Neural cell (in vitro differentiated cells): ENCODE measurements at regions not wholly inside any gene's neighbourhood (a gene's known extent, or its start where the extent isn't known, plus 50 kb on each side); places are given as distances from the start of the nearest gene placed in this dataset.
A peak's percentile ranks its signal among the peaks of the same experiment; 100 is the strongest.
"Not testable (repeated sequence)": the region's sequence is repeated elsewhere in the genome, so short reads cannot be mapped to it uniquely, and the experiment has no call there.

Source experiments
- H2AFZ ChIP-seq: fragments of 200-600, 300-800 bp; sonication (generic), shearing (Covaris generic); 2 replicates; pipeline ENCODE4 v1.6.0; 2014; ENCODE audit warnings: low read depth, mild to moderate bottlenecking, antibody characterized with exemption, low read length, moderate library complexity
- H3F3A ChIP-seq: fragments of 200-600 bp; shearing (Covaris generic); 2 replicates; pipeline ENCODE4 v1.6.1; 2016; ENCODE audit warnings: mild to moderate bottlenecking, moderate library complexity, mixed read lengths, antibody characterized with exemption, low read length; ENCODE audit not compliant: insufficient read depth, poor library complexity, severe bottlenecking
- H3K27ac ChIP-seq: fragments of 200-600, 300-800 bp; sonication (generic), shearing (Covaris generic); 2 replicates; pipeline ENCODE4 v1.5.1; 2014; ENCODE audit warnings: mild to moderate bottlenecking, low read length, moderate library complexity
- H3K27me3 ChIP-seq: fragments of 300-800, 200-600 bp; sonication (generic), shearing (Covaris generic); 2 replicates; pipeline ENCODE4 v1.6.0; 2014; ENCODE audit warnings: mild to moderate bottlenecking, low read depth, low read length, moderate library complexity; ENCODE audit not compliant: insufficient read depth
- H3K36me3 ChIP-seq: fragments of 300-800, 200-600 bp; sonication (generic), shearing (Covaris generic); 2 replicates; pipeline ENCODE4 v1.5.1; 2014; ENCODE audit warnings: mild to moderate bottlenecking, antibody characterized with exemption, low read length, moderate library complexity; ENCODE audit not compliant: insufficient read depth
- H3K4me2 ChIP-seq: fragments of 300-800, 200-600 bp; sonication (generic), shearing (Covaris generic); 2 replicates; pipeline ENCODE4 v1.6.0; 2014; ENCODE audit warnings: mild to moderate bottlenecking, low read length
- H3K4me3 ChIP-seq: fragments of 300-800, 200-600 bp; sonication (generic), shearing (Covaris generic); 2 replicates; pipeline ENCODE4 v1.5.1; 2014; ENCODE audit warnings: mild to moderate bottlenecking, low read length, moderate library complexity
- H3K79me2 ChIP-seq: fragments of 200-600 bp; shearing (Covaris generic); replicated peaks from 2 replicates; pipeline ENCODE4 v1.6.0; 2014; ENCODE audit warnings: mild to moderate bottlenecking, low read length, moderate library complexity; ENCODE audit not compliant: insufficient read depth
- H3K9ac ChIP-seq: fragments of 300-800, 200-600 bp; sonication (generic), shearing (Covaris generic); 2 replicates; pipeline ENCODE4 v1.6.1; 2016; ENCODE audit warnings: mild to moderate bottlenecking, low read length, mixed read lengths
- H3K9me2 ChIP-seq: fragments of 200-600 bp; shearing (Covaris generic); 2 replicates; pipeline ENCODE4 v1.6.1; 2016; ENCODE audit warnings: mild to moderate bottlenecking, low read length, mixed read lengths; ENCODE audit not compliant: insufficient read depth
- H3K9me3 ChIP-seq: fragments of 200-600, 300-800 bp; sonication (generic), shearing (Covaris generic); 2 replicates; pipeline ENCODE4 v1.6.1; 2016; ENCODE audit warnings: mild to moderate bottlenecking, mixed run types, low read length, moderate library complexity, mixed read lengths
- H4K20me1 ChIP-seq: fragments of 200-600 bp; shearing (Covaris generic); 2 replicates; pipeline ENCODE4 v1.6.1; 2016; ENCODE audit warnings: mild to moderate bottlenecking, mixed run types; ENCODE audit not compliant: insufficient read depth
- EP300 ChIP-seq: fragments of 450-650 bp; conservative IDR thresholded peaks from 2 replicates; pipeline ENCODE4 v1.6.1; 2014; ENCODE audit warnings: antibody characterized with exemption, mild to moderate bottlenecking, moderate library complexity; ENCODE audit not compliant: poor library complexity, severe bottlenecking
- EZH2 ChIP-seq: fragments of 200-600, 300-800 bp; shearing (Covaris generic), sonication (generic); IDR thresholded peaks from 2 replicates; pipeline ENCODE4 v1.6.1; 2014; ENCODE audit warnings: antibody characterized with exemption, low read length, borderline replicate concordance, mild to moderate bottlenecking; ENCODE audit not compliant: insufficient read depth, poor library complexity, severe bottlenecking
- MXI1 ChIP-seq: fragments of 450-650 bp; conservative IDR thresholded peaks from 2 replicates; pipeline ENCODE4 v1.6.1; 2014; ENCODE audit warnings: antibody characterized with exemption, mild to moderate bottlenecking; ENCODE audit not compliant: poor library complexity, severe bottlenecking
- POLR2AphosphoS5 ChIP-seq: IDR thresholded peaks from 2 replicates; pipeline ENCODE4 v1.6.1; 2012
- RAD21 ChIP-seq: fragments of 450-650 bp; conservative IDR thresholded peaks from 2 replicates; pipeline ENCODE4 v1.6.1; 2014; ENCODE audit warnings: antibody characterized with exemption, mild to moderate bottlenecking, moderate library complexity
- TF ChIP-seq, protein P1 (sequence below): IDR thresholded peaks from 2 replicates; pipeline ENCODE4 v1.6.1; 2012; ENCODE audit warnings: borderline replicate concordance
- TF ChIP-seq, protein P2 (sequence below): fragments of 450-650 bp; IDR thresholded peaks from 2 replicates; pipeline ENCODE4 v1.5.1; 2014; ENCODE audit warnings: antibody characterized with exemption, mild to moderate bottlenecking, moderate library complexity; ENCODE audit not compliant: poor library complexity, severe bottlenecking

DNA sequence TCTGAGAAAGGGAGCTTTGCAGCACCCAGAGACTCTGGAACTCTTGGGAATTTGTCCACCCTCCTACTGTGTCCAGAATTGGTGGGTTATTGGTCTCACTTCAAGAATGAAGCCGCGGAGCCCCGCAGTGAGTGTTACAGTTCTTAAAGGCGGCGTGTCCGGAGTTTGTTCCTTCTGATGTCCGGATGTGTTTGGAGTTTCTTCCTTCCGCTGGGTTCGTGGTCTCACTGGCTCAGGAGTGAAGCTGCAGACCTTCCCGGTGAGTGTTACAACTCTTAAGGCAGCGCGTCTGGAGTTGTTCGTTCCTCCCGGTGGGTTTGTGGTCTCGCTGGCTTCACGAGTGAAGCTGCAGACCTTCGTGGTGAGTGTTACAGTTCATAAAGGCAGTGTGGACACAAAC lies 824.7 kb downstream of the LRRTM4 start:
- not testable (repeated sequence) for H3K4me2 ChIP-seq, H3K9me2 ChIP-seq, H3K9ac ChIP-seq, H3K9me3 ChIP-seq, H3K4me3 ChIP-seq, H4K20me1 ChIP-seq, H3K79me2 ChIP-seq, H3K27me3 ChIP-seq, H2AFZ ChIP-seq, H3K36me3 ChIP-seq, H3F3A ChIP-seq, H3K27ac ChIP-seq

DNA sequence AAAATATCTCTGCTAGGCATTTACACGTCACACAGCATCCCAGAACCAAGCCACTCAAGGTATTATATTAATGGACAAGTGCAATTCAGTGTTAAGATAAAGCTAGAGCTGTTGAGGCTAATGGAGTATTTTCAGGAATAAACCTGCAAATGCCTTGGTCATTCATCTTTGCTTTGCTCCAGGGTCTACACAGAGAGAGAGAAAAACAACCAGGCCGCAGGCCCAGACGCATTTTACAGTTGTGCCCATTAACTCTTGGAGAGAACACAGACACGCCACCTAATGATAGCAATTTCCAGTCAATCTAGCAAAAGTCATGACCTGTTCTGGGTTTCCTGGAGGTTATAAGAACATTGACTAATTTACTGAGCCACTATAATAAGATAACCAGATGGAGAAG lies 829.3 kb downstream of the LRRTM4 start:
- Histone ChIP-seq H3K9me2 (no peaks in the 10 kb centered on the region), H3F3A (no peaks in the 10 kb centered on the region), H3K27ac (peak overlapping the region; percentile 54), H3K9ac (no peak overlapping the region), H2AFZ (no peak overlapping the region), H3K9me3 (no peaks in the 10 kb centered on the region), H3K79me2 (no peaks in the 10 kb centered on the region), H3K36me3 (no peaks in the 10 kb centered on the region), H3K27me3 (no peaks in the 10 kb centered on the region), H3K4me3 (no peak overlapping the region), H3K4me2 (no peak overlapping the region), H4K20me1 (no peaks in the 10 kb centered on the region)
- TF ChIP-seq, protein P1, sequence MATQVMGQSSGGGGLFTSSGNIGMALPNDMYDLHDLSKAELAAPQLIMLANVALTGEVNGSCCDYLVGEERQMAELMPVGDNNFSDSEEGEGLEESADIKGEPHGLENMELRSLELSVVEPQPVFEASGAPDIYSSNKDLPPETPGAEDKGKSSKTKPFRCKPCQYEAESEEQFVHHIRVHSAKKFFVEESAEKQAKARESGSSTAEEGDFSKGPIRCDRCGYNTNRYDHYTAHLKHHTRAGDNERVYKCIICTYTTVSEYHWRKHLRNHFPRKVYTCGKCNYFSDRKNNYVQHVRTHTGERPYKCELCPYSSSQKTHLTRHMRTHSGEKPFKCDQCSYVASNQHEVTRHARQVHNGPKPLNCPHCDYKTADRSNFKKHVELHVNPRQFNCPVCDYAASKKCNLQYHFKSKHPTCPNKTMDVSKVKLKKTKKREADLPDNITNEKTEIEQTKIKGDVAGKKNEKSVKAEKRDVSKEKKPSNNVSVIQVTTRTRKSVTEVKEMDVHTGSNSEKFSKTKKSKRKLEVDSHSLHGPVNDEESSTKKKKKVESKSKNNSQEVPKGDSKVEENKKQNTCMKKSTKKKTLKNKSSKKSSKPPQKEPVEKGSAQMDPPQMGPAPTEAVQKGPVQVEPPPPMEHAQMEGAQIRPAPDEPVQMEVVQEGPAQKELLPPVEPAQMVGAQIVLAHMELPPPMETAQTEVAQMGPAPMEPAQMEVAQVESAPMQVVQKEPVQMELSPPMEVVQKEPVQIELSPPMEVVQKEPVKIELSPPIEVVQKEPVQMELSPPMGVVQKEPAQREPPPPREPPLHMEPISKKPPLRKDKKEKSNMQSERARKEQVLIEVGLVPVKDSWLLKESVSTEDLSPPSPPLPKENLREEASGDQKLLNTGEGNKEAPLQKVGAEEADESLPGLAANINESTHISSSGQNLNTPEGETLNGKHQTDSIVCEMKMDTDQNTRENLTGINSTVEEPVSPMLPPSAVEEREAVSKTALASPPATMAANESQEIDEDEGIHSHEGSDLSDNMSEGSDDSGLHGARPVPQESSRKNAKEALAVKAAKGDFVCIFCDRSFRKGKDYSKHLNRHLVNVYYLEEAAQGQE = peak; percentile 72
- TF ChIP-seq EZH2 (no peak), POLR2AphosphoS5 (peak; percentile 77), EP300 (peak; percentile 61), RAD21 (peak; percentile 43), MXI1 (no peak)
- TF ChIP-seq, protein P2, sequence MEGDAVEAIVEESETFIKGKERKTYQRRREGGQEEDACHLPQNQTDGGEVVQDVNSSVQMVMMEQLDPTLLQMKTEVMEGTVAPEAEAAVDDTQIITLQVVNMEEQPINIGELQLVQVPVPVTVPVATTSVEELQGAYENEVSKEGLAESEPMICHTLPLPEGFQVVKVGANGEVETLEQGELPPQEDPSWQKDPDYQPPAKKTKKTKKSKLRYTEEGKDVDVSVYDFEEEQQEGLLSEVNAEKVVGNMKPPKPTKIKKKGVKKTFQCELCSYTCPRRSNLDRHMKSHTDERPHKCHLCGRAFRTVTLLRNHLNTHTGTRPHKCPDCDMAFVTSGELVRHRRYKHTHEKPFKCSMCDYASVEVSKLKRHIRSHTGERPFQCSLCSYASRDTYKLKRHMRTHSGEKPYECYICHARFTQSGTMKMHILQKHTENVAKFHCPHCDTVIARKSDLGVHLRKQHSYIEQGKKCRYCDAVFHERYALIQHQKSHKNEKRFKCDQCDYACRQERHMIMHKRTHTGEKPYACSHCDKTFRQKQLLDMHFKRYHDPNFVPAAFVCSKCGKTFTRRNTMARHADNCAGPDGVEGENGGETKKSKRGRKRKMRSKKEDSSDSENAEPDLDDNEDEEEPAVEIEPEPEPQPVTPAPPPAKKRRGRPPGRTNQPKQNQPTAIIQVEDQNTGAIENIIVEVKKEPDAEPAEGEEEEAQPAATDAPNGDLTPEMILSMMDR = no peak

DNA sequence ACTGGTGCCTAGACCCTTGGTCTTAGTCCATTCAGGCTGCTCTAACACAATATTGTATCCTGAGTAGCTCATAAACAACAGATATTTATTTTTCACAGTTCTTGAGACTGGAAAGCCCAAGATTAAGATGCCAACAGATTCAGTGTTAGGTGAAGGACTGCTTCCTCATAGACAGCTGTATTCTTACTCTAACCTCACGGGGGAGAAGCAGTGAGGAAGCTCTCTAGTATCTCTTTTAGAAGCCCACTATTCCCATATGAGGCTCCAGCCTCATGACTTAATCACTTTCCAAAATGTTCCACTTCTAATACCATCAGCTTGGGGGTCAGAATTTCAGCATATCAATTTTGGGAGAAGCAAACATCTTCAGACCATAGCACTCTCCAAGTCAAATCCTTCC lies 833.4 kb downstream of the LRRTM4 start:
- H3K27me3 ChIP-seq = no peaks in the 10 kb centered on the region
- no peaks in the 10 kb centered on the region for H3K9me2 ChIP-seq
- no peak overlapping the region for H3K27ac ChIP-seq
- no peak overlapping the region for H3K4me2 ChIP-seq
- no peaks in the 10 kb centered on the region for H3K79me2 ChIP-seq
- TF ChIP-seq, protein P2 = no peak
- no peak for TF ChIP-seq EZH2
- TF ChIP-seq, protein P1 = no peak
- no peaks in the 10 kb centered on the region for H4K20me1 ChIP-seq
- no peak overlapping the region for H3K4me3 ChIP-seq
- H3K9me3 ChIP-seq = no peaks in the 10 kb centered on the region
- no peak overlapping the region for H2AFZ ChIP-seq
- H3K36me3 ChIP-seq = no peaks in the 10 kb centered on the region
- H3K9ac ChIP-seq = no peak overlapping the region
- no peaks in the 10 kb centered on the region for H3F3A ChIP-seq
